Renal pelvis (tissue), 1 donor: ENCODE measurements at regions not wholly inside any gene's neighbourhood (a gene's known extent, or its start where the extent isn't known, plus 50 kb on each side); places are given as distances from the start of the nearest gene placed in this dataset.

ENCODE experiments used
- DNase-seq: peaks from one replicate; pipeline ENCODE4 v3.0.0-alpha.2; 2013

DNA sequence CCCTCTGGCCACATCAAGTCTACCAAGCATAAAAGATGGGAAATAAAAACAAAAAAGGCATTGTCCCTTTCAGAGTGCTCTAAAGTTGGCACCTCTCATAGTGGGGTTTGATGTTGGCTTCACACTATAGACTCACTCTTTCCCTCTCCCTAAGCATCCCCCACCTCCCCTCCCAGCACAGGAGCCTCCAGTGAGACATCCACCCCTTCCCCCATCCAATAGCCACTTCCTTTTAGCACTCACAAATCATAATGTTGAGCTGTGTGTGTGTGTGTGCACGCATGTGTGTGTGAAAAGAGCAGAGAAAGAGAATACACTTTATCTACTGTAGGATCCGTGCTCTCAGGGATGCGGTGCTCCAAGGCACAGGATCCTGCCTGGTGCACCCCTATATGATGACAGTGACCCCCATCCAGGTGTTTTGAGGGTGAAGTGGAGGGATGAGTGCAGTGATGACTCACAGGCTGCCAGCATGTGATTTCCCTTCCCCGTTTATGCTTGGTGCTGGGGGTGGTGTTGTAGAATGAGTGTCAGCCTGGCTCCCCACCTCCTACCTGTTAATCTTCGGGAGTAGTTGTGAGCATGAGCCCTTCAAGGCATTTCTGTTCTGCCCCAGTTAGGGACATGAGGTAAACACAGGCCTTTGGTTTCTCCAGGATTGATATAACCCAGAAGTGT lies 235.2 kb upstream of the B3GAT1 start:
- DNase-seq, result no peak

DNA sequence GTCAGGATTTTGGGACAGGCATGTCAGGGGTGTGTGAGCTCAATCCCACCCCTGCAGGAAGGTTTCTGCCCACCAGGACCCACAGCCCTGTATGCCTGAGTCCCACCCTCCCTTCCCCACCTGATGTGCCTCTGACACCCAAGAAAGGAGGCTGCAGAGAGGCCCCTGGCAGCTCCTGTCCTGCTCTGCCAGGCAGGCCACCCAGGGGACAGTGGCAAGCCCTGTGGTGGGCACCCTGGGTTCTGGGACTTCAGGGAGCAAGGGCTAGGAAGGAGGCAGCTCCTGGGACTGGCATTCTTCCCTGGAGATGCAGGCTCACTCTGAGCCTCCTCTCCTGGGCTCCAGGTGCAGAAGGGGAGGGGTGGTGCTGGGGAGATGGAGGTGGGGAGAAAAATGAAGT lies 234.5 kb upstream of the B3GAT1 start:
- DNase-seq, result no peak

GRCh38 chr11:134645576-134645975 lies 233.5 kb upstream of the B3GAT1 start:
- DNase-seq, result no peak

DNA sequence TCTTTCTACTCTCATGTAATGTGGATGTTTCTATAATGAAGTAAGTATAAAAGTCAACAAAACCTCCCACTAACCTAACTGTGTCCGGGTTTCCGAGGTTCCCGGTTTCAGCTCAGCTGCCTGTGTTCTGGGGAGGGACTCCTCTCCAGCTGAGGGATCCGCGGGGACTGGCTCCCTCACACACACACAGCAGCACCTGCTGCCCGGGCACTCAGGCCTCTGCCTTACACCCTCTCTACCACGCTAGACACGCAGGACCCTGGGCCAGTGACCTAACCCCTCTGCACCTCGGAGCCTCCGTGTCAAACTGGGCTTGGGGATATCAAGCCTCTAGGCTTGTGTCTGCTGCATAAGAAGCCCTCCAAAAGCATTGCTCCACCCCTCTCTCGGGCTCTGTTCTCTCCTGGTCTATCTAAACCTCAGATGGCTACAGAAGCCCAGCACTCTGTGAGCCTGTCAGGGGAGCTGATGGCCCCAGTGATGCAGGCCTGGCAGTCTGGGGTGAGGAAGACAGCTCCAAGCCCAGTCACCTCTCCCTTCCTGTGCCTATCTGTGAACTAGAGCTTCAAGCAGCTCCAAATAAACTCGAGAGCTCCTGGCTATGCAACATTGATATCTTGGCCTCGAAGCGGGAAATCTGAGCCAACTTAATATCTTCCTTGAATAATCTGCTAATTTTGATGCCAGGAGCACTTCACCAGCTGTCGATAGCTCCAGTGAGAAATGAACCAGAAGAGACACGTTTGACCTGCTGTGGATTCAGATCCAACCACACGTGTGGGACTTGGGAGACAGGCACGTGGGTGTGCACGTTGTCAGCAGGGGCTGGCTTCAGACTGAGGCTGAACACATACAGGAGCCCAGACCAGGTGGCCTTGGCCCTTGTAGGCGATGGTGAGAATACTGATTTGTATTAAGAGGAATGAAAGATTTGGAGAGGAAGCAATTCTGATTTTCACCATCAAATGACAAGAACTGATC lies 232.7 kb upstream of the B3GAT1 start:
- no peak for DNase-seq

DNA sequence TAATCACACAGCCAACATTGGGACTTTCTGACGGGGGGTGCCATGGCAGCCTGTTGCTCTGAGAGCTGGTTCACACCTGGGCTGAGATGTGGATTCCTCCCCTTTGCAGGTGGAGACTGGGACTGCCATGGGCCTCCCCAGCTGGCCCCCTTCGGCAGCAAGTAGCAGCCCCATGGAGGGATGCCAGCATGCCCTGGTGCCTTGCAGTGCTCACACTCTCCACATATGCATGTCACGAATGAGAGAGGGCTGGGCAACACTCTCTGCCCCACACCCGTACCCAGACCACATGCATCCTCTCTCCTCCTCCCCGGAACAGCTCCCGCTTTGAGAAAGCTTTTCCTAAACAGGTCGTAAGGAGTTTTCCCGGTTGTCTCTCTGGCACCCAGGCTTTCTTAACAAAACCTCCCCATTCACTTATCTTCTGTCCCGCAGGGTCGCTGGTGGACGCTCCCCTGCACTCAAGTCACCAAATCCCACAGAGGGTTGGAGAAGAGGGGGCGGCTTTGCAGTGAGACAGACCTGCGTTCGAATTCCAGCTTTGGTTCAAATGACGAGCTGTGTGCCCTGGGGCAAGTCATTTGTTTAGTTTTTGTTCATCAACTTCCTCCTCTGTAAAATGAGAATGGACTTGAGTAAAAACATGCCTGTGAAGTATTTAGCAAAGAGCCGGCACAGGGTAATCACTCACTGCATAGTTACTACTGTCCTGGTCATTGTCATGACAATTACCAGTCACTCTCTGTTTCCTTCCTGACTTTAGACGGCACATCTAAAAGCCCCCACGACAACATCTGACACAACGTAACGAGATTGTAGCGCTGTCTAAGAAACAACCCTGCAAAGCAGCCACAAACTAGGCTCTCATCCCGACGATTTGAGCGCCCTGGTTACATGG lies 231.3 kb upstream of the B3GAT1 start:
- DNase-seq, result no peak

- no peak for DNase-seq
Observed at GRCh38 chr11:134642206-134642605, 230.2 kb upstream of the B3GAT1 start.

- no peak for DNase-seq
Observed at GRCh38 chr11:134640971-134641968, 229.2 kb upstream of the B3GAT1 start.

DNA sequence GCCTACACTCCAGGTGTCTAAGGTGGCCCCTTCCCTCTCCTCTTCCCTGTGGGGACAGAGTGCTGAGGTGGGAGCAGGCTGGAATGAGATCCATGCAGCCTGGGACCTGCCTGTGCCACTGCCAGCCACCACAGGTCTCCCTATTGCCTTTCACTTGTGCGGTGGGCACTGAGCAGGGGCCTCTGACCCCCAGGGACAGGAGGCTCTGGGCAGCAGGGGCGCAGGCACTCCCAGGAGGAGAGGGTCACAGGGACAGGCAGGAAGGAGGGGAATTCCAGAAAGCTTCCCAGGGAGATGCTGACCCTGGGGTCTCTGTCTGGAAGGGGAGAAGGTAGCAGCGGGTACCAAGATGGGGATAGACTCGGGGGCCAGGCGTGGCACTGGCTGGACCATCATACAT lies 228.5 kb upstream of the B3GAT1 start:
- no peak for DNase-seq

DNA sequence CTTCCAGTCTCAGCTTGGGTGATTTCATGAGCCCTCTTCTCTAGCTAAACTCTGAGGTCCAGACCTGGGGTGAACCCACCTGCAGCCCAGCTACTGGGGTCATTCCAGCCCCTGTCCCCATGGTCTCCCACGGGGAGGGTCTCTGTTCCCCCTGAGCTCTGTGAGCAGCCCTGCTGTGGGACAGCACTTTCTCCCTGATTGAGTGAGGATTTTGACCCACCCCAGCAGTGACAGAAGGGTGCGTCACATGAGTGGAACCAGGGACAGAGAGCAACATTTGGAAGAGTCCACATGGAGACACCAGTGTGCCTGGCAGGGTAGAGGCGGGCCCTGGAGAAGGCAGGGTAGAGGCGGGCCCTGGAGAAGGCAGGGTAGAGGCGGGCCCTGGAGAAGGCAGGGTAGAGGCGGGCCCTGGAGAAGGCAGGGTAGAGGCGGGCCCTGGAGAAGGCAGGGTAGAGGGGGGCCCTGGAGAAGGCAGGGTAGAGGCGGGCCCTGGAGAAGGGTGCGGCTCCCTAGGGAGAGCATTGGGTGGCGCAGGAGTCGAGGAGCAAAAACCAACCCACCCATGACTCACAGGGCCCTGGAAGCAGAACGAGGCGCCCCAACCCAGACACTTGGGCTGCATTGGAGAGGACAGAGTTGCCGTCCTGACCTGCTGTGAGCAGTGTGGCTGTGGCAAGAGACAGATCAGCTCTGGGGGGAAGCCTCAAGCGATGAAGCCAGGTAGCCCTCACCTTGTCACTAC lies 227.7 kb upstream of the B3GAT1 start:
- no peak for DNase-seq

DNA sequence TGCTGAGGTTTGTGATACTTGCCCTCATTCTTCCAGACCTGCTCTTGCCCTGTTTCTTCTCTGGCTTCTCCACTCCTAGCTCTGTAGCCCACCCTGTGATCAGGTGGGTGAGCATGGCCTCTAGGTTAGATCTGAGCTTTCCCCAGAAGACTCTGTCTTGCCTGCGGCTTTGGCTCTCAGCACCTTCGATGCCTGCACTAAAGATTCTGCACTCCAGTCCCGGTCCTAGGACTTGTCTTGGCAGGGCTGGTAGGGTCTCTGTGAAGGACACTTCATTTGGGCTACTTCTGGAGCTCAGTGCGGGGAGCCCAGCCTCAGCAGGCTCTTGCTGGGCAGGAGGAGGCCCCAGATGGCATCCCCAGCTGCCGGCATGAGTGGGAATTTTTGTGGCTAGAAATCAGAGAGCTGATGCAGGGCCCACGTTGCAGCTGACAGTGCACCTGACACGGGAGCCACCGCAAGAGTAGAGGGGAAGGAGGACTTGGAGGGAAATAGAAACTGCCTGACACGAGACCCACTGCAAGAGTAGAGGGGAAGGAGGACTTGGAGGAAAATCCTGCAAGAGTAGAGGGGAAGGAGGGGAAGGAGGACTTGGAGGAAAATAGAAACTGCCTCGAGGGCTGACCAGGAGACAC lies 226.9 kb upstream of the B3GAT1 start:
- no peak for DNase-seq

DNA sequence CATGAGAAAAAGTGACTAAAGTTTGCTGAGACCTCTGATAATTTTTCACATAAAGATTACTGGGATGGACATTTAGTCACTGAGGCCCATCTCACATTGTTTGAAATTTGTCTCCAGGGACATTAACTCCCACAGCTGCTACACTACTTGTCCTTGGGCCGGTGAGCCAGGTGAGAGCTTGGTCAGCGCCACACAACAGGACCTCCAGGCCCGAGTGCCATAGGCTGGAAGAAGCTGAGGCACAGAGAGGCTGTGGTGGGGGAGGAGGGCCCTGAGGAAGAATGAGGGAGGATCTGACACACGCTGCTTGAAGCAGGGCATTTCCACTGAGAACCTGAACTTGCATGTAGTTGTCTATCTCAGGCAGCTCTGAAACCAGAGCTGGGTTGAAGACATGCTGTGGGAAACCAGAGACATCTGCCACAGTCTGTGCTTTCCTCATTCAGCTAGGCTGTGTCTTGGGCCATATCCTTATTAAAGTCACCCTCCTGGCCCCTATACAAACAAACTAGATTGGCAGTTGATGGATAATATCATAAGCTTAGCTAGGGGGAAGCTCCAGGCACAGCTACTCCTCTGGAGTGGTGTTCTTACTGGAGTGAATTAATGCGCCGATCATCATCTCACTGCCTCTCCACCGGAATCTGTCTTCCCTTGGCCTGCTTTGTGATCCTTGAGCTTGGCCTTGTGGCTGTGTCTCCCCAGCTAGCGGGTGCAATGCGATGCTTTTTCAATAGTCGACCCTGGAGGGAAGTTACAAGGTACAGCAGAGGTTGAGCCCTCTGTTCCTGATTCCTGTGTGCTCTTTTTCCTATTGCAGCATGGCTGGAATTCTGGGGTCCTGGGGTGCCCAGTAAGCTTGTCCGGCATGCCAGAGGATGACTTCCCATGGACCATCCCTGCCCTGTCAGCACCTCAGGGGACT lies 225.3 kb upstream of the B3GAT1 start:
- DNase-seq, result no peak

GRCh38 chr11:134636071-134636470 lies 224.0 kb upstream of the B3GAT1 start:
- DNase-seq, result no peak

DNA sequence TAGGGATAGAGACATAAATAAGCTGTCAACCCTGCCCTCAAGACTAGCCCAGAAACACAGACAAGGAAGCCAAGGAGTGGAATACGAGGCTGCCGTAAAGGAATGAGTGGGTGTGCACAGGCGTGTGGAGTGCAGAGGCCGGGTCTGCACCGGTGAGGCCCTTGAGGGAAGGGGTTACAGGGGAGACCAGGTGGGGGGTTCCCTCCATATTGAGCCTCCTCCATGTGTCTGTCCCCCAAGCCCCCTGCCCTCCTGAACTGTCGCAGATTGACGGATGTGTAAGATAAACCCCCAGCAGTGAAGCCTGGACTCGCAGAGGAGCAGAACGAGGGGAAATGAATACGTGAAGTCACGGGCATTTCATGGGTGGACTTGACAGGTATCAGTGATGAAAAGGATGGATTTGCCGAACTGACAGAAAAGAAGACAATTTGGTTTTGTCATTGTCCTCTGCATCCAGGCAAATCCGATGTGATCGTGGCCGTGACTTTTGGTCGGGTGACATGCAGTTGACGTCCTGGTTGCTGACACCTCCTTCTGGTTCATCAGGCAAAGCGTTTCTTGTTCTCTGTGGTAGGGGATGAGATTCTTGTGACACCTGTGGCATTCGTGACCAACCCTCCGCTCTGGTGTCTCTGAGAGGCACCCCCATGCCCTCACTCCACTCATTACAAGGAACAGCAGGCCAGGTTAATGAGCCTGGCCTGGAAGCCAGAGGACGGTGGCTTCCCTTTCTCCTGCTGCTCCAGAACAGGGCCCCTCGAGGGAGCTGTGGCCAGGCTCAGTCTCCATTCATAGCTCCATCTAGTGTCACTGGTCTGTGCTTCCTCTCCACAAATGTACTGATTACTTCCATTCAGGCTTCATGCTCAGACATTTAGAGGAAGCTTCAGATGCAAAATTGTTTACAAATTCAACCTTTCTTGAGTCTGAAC lies 223.1 kb upstream of the B3GAT1 start:
- no peak for DNase-seq

GRCh38 chr11:134633276-134633675 lies 221.2 kb upstream of the B3GAT1 start:
- no peak for DNase-seq

- DNase-seq, result no peak
Observed at GRCh38 chr11:134632347-134633119, 220.5 kb upstream of the B3GAT1 start.

GRCh38 chr11:134630861-134631260 lies 218.8 kb upstream of the B3GAT1 start:
- no peak for DNase-seq

DNA sequence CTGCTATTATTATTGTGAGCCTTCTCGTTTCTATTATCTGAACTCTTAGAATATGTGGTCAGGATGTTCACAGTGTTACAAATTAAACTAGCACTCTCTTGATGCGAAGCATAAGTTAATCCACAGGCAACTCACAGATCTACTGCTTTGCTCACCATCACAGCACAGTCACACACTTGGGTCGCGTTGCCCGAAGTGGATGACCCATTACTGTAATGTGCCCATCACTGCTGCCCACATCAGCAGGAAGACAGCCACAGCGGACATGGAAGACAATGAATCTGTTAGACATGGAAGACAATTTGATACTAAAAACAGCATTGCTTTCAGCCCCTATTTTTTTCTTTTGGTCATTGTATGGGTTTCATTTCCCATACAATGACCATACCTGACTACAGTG lies 216.4 kb upstream of the B3GAT1 start:
- no peak for DNase-seq
